RWPE1 (cell line): ENCODE measurements at regions not wholly inside any gene's neighbourhood (a gene's known extent, or its start where the extent isn't known, plus 50 kb on each side); places are given as distances from the start of the nearest gene placed in this dataset.
"Not testable (repeated sequence)": the region's sequence is repeated elsewhere in the genome, so short reads cannot be mapped to it uniquely, and the experiment has no call there.

Source experiments
- CTCF ChIA-PET: fragments of 350-600 bp; sonication (Branson Sonifier 250); formaldehyde crosslinking; extraction: SDS; loops from one replicate; lab custom pipeline; 2021; lab: Yijun Ruan, JAX
- POLR2A ChIA-PET: fragments of 400-600 bp; formaldehyde crosslinking; extraction: SDS; loops from one replicate; lab custom pipeline; 2020; ENCODE audit warnings: antibody characterized with exemption; ENCODE audit not compliant: low non-redundant PET; lab: Yijun Ruan, JAX
- DNase-seq: peaks from one replicate; pipeline ENCODE4 v3.0.0; 2012; ENCODE audit warnings: low spot score
- H3K27ac ChIP-seq: fragments of 450-650 bp; 2 replicates; pipeline ENCODE4 v1.5.1; 2017
- TF ChIP-seq, protein P1 (sequence below): fragments of 450-650 bp; conservative IDR thresholded peaks from 2 replicates; pipeline ENCODE4 v1.5.1; 2017; ENCODE audit warnings: low read depth, mild to moderate bottlenecking

DNA sequence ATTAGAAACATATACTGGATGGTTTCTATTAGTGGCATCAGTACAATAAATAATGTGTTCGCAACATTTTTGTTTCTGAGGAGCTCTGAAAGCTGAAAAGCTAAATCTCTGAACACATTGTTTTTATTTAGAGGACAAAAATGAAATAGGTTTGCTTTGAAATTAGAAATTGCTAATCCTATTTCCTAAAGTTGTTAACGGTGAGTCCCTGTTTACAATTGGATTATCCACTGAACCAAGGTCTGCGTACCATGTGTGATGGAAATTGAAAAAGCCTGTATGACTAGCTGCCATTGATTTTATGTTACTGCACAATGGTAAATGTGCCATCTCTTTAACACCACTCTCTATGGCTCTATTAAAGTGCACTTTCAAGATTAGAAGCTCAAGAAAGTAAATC lies 297.7 kb upstream of the NUDT12 start:
- TF ChIP-seq, protein P1, sequence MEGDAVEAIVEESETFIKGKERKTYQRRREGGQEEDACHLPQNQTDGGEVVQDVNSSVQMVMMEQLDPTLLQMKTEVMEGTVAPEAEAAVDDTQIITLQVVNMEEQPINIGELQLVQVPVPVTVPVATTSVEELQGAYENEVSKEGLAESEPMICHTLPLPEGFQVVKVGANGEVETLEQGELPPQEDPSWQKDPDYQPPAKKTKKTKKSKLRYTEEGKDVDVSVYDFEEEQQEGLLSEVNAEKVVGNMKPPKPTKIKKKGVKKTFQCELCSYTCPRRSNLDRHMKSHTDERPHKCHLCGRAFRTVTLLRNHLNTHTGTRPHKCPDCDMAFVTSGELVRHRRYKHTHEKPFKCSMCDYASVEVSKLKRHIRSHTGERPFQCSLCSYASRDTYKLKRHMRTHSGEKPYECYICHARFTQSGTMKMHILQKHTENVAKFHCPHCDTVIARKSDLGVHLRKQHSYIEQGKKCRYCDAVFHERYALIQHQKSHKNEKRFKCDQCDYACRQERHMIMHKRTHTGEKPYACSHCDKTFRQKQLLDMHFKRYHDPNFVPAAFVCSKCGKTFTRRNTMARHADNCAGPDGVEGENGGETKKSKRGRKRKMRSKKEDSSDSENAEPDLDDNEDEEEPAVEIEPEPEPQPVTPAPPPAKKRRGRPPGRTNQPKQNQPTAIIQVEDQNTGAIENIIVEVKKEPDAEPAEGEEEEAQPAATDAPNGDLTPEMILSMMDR: no peak

DNA sequence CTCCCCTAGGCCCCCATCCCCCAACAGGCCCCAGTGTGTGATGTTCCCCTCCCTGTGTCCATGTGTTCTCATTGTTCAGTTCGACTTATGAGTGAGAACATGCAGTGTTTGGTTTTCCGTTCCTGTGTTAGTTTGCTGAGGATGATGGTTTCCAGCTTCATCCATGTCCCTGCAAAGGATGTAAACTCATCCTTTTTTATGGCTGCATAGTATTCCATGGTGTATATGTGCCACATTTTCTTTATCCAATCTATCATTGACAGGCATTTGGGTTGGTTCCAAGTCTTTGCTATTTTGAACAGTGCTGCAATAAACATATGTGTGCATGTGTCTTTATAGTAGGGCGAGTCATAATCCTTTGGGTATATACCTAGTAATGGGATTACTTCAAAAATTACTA lies 295.8 kb upstream of the NUDT12 start:
- POLR2A ChIA-PET, DNase-seq, H3K27ac ChIP-seq: not testable (repeated sequence)
- CTCF ChIA-PET: interaction anchor here (0.6 kb wide), 1 partner anchor 1642 kb away, joined by 4 read pairs; no protein-coding TSS in a partner anchor

More for the DNA sequence above, 297.7 kb upstream of the NUDT12 start:
- ChIA-PET CTCF (interaction anchor here (1.0 kb wide), 1 partner anchor 52 kb away, joined by 4 read pairs; no protein-coding TSS in a partner anchor), POLR2A (no interaction called here)
- H3K27ac ChIP-seq: no peak overlapping the region
- no peak for DNase-seq

DNA sequence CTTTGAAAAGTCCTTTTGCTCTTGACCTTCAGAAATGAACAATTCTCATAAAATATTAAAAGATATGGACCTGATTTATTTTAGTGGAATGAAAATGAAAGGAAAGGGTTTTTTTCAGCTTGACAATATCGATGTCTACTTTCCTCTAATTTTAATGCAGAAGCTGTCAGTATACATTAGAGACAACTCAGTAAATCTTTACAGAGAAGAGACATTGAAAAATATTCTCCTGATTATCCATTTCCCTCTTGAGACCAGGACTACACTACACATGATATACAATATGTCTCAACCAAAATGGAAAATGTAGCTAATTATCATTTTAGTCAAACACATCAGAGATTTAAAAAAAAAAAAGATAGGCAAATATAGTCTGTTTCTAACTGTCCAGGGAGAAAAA lies 288.5 kb upstream of the NUDT12 start:
- TF ChIP-seq, protein P1: no peak
- ChIA-PET CTCF (interaction anchor here (0.5 to 0.7 kb wide), 2 partner anchors 15 to 375 kb away, joined by 3 to 5 read pairs; no protein-coding TSS in a partner anchor), POLR2A (no interaction called here)
- no peak for DNase-seq
- no peak overlapping the region for H3K27ac ChIP-seq

DNA sequence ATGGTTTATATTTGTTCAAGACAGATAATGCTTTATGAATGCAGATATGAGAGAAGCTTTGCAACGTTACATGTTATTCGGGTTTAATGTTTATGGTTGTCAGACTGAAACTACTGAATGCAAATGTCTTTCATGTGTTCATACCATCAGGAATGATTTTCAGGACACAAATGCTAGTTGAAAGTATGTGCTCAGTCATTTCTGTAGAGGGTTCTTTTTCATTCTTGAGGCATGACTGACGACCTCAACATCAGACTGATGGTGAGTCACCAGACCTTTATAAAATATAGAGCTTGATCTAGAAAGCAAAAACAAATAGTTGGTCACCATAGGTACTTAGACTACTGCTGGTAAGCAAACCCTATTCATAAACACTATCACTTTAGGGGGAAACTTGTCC lies 287.3 kb upstream of the NUDT12 start:
- ChIA-PET POLR2A (no interaction called here), CTCF (interaction anchor here (0.5 kb wide), 2 partner anchors 43 to 1958 kb away, joined by 3 read pairs; no protein-coding TSS in a partner anchor)
- DNase-seq: peak; percentile 5
- no peak overlapping the region for H3K27ac ChIP-seq
- TF ChIP-seq, protein P1: no peak

DNA sequence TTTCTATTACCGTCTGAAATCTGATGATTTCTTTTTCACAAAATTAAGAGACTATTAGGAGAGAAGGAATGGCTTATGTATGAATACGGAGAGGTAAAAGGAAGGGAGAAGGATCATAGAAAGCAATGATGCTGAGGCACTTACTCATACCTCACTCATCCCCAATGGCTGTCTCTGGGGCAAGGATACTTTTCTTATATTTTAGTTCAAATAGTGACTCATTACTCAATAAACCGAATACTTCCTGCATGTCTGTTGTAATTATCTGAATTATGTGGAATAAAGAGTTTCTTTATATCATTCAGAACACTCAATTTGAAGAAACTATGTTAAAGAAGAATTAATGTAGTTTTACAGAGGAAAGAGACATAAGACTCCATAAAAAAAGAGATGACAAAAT lies 284.5 kb upstream of the NUDT12 start:
- no peak for DNase-seq

DNA sequence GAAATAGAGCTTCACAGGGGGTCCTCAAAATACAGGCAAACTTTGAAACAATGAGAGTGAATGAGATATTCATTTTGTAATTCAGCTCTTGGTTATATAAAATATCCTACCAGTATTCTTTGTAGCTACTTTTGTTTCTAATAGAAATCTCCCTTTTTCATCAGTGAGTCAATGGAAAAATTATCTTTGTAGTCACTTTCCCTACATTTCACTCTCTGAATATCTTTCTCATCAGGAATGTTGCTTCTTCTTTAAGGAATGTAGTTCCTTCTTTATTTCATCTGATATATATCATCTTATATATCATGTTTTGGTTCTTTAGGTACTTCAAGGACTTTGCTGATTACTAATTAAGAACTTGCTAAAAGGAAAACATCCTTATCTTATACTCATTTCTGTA lies 280.3 kb upstream of the NUDT12 start:
- ChIA-PET CTCF (interaction anchor here (0.6 kb wide), 1 partner anchor 345 kb away, joined by 3 read pairs; no protein-coding TSS in a partner anchor), POLR2A (no interaction called here)
- H3K27ac ChIP-seq: no peak overlapping the region
- TF ChIP-seq, protein P1: no peak
- DNase-seq: no peak

More for the DNA sequence above, 284.5 kb upstream of the NUDT12 start:
- POLR2A ChIA-PET: no interaction called here
- H3K27ac ChIP-seq: no peak overlapping the region
- TF ChIP-seq, protein P1: no peak
- CTCF ChIA-PET: no interaction called here

DNA sequence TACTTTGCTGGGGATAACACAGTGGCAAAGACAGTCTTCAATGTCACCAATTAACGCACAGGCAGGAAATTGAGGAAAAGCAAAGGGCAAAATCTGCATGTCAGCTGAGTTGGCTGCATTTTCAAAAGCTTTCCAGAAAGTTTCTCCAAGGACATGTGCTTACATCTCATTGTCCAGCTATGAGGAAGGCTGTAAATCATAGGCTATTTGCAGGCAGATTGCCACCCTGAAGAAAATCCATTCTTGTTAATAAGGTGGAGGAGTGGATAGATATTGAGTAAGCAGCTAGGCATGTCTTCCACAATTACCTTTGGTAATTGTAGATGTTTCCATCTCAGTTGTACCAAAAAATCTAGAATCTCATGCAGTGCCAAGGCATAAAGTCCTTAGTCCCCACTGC lies 278.0 kb upstream of the NUDT12 start:
- CTCF ChIA-PET: no interaction called here
- POLR2A ChIA-PET: no interaction called here
- no peak overlapping the region for H3K27ac ChIP-seq

More for the DNA sequence above, 278.0 kb upstream of the NUDT12 start:
- DNase-seq: no peak
- TF ChIP-seq, protein P1: no peak
